ENCODE measurements at regions not wholly inside any gene's neighbourhood (a gene's known extent, or its start where the extent isn't known, plus 50 kb on each side); places are given as distances from the start of the nearest gene placed in this dataset.

- Histone ChIP-seq H3K9me3 (replicated peaks in 1 of 2; ENCODE audit: control insufficient read depth in 1 of 2, insufficient read depth in 1 of 2, low read length in 2 of 2) (no peaks in the 10 kb centered on the region), H3K27ac (ENCODE audit: low read depth in 1 of 2, low read length in 2 of 2) (no peak overlapping the region), H3K4me3 (replicated peaks in 1 of 3; ENCODE audit: low read depth in 2 of 3, low read length in 3 of 3) (no peak overlapping the region), H3K4me1 (ENCODE audit: control insufficient read depth in 1 of 2, insufficient read depth in 2 of 2, low read length in 2 of 2) (no peaks in the 10 kb centered on the region), H3K79me2 (ENCODE audit: insufficient read depth, low read length) (no peaks in the 10 kb centered on the region), H3K4me2 (replicated peaks; ENCODE audit: extremely low read depth, low read length, poor library complexity, severe bottlenecking) (no peak overlapping the region), H3K9ac (ENCODE audit: insufficient read depth, low read length, poor library complexity, severe bottlenecking) (no peak overlapping the region), H3K27me3 (ENCODE audit: control insufficient read depth in 2 of 2, insufficient read depth in 2 of 2, low read length in 2 of 2) (no peaks in the 10 kb centered on the region), H3K36me3 (replicated peaks in 1 of 2; ENCODE audit: control insufficient read depth in 1 of 2, insufficient read depth in 2 of 2, low read length in 2 of 2) (no peaks in the 10 kb centered on the region), H2AFZ (ENCODE audit: insufficient read depth, low read depth, low read length, poor library complexity, severe bottlenecking) (no peak overlapping the region), H4K20me1 (ENCODE audit: insufficient read depth, low read length) (no peaks in the 10 kb centered on the region)
- H3K27ac Mint-ChIP-seq, result no peak overlapping the region
- H3K4me1 Mint-ChIP-seq, result no peaks in the 10 kb centered on the region
- peaks cover 0 to 4% (median 4%) of the 10 kb centered on the region in 3 donors for H3K27me3 Mint-ChIP-seq (ENCODE audit: low read depth in 3 of 3)
- no peaks in the 10 kb centered on the region for H3K36me3 Mint-ChIP-seq
- intact Hi-C loops (cut with micrococcal nuclease), result no loop called here
- peaks cover 0 to 9% (median 0%) of the 10 kb centered on the region in 7 donors for H3K9me3 Mint-ChIP-seq
- no peak overlapping the region for H3K4me3 Mint-ChIP-seq
- WGBS (ENCODE audit: insufficient coverage), result no CpG with 5 or more reads among the region's 4 CpGs
- TF ChIP-seq CTCF (IDR thresholded peaks at IDR 0.05), result no peak
- no peak for DNase-seq
Measured at GRCh38 chr10:33754052-33754451, 419.6 kb upstream of the NRP1 start.

- no peak overlapping the region for H3K27ac Mint-ChIP-seq
- H2AFZ ChIP-seq (ENCODE audit: insufficient read depth, low read depth, low read length, poor library complexity, severe bottlenecking), result no peak overlapping the region
- H3K36me3 Mint-ChIP-seq, result no peaks in the 10 kb centered on the region
- DNase-seq, result no peak
- H3K4me1 Mint-ChIP-seq, result no peaks in the 10 kb centered on the region
- no peaks in the 10 kb centered on the region for H3K9me3 ChIP-seq (replicated peaks in 1 of 2; ENCODE audit: control insufficient read depth in 1 of 2, insufficient read depth in 1 of 2, low read length in 2 of 2)
- H3K4me3 Mint-ChIP-seq, result no peak overlapping the region
- no peaks in the 10 kb centered on the region for H3K27me3 ChIP-seq (ENCODE audit: control insufficient read depth in 2 of 2, insufficient read depth in 2 of 2, low read length in 2 of 2)
- no peaks in the 10 kb centered on the region for H3K4me1 ChIP-seq (ENCODE audit: control insufficient read depth in 1 of 2, insufficient read depth in 2 of 2, low read length in 2 of 2)
- no peak overlapping the region for H3K4me2 ChIP-seq (replicated peaks; ENCODE audit: extremely low read depth, low read length, poor library complexity, severe bottlenecking)
- H3K27me3 Mint-ChIP-seq (ENCODE audit: low read depth in 3 of 3), result peaks cover 0 to 4% (median 4%) of the 10 kb centered on the region in 3 donors
- H3K36me3 ChIP-seq (replicated peaks in 1 of 2; ENCODE audit: control insufficient read depth in 1 of 2, insufficient read depth in 2 of 2, low read length in 2 of 2), result no peaks in the 10 kb centered on the region
- H3K4me3 ChIP-seq (replicated peaks in 1 of 3; ENCODE audit: low read depth in 2 of 3, low read length in 3 of 3), result no peak overlapping the region
- H3K9ac ChIP-seq (ENCODE audit: insufficient read depth, low read length, poor library complexity, severe bottlenecking), result no peak overlapping the region
- intact Hi-C loops (cut with micrococcal nuclease), result no loop called here
- 92% methylated on average over 2 of the region's 3 CpGs for WGBS (ENCODE audit: insufficient coverage)
- no peak overlapping the region for H3K27ac ChIP-seq (ENCODE audit: low read depth in 1 of 2, low read length in 2 of 2)
- no peak for TF ChIP-seq CTCF (IDR thresholded peaks at IDR 0.05)
- H3K79me2 ChIP-seq (ENCODE audit: insufficient read depth, low read length), result no peaks in the 10 kb centered on the region
- peaks cover 0 to 9% (median 0%) of the 10 kb centered on the region in 7 donors for H3K9me3 Mint-ChIP-seq
- no peaks in the 10 kb centered on the region for H4K20me1 ChIP-seq (ENCODE audit: insufficient read depth, low read length)
Measured at GRCh38 chr10:33753389-33753788, 418.9 kb upstream of the NRP1 start.

Measured in CD14-positive monocyte (primary cell).